ENCODE measurements at regions not wholly inside any gene's neighbourhood (a gene's known extent, or its start where the extent isn't known, plus 50 kb on each side); places are given as distances from the start of the nearest gene placed in this dataset.

DNA sequence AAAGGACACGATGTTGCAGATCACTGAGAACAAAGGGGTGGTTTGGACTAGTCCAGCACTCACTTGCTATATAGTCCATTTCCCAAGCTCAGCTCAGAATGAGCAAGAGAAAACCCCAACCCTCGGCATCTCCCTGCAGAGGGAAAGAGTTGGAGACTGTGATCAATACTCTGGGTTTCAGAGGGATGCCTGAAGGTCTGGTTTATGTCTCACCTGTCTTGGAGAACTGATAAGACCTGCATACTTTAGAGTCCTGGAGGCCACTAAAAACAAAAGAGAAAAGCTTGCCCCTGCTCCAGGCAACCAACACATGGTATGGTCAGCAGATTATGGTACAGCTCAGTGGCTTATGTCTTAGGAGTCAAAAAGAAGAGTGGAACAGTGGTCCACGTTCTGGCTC is 1006.9 kb downstream of the CDH9 start:
- TF ChIP-seq, protein P1, sequence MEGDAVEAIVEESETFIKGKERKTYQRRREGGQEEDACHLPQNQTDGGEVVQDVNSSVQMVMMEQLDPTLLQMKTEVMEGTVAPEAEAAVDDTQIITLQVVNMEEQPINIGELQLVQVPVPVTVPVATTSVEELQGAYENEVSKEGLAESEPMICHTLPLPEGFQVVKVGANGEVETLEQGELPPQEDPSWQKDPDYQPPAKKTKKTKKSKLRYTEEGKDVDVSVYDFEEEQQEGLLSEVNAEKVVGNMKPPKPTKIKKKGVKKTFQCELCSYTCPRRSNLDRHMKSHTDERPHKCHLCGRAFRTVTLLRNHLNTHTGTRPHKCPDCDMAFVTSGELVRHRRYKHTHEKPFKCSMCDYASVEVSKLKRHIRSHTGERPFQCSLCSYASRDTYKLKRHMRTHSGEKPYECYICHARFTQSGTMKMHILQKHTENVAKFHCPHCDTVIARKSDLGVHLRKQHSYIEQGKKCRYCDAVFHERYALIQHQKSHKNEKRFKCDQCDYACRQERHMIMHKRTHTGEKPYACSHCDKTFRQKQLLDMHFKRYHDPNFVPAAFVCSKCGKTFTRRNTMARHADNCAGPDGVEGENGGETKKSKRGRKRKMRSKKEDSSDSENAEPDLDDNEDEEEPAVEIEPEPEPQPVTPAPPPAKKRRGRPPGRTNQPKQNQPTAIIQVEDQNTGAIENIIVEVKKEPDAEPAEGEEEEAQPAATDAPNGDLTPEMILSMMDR (conservative IDR thresholded peaks at IDR 0.05; ENCODE audit: low read depth, low read length): no peak
- no peak for DNase-seq (ENCODE audit: low read depth)

DNA sequence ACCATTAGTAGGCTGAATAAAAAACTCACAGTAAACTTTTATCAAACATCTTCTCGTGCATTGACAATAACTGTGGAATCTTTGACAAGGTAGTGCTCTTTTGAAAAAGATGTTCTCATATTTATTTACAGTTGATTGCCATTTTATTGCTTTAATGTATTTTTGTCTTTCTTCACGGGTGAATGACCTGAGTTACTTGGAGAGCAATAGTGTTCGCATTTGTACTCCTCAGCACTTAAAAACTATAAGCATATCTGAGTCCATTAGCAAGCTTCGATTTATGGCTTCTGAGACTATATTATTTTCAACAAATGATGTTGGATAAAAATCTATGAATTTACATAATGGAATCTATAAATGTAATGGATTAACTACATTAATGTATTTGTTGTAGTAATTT is 1012.3 kb downstream of the CDH9 start:
- TF ChIP-seq, protein P1 (conservative IDR thresholded peaks at IDR 0.05; ENCODE audit: low read depth, low read length): no peak
- no peak overlapping the region for H3K4me3 ChIP-seq (ENCODE audit: low read depth, low read length)
- DNase-seq (ENCODE audit: low read depth): no peak

More for the DNA sequence above, 1006.9 kb downstream of the CDH9 start:
- no peak overlapping the region for H3K4me3 ChIP-seq (ENCODE audit: low read depth, low read length)

DNA sequence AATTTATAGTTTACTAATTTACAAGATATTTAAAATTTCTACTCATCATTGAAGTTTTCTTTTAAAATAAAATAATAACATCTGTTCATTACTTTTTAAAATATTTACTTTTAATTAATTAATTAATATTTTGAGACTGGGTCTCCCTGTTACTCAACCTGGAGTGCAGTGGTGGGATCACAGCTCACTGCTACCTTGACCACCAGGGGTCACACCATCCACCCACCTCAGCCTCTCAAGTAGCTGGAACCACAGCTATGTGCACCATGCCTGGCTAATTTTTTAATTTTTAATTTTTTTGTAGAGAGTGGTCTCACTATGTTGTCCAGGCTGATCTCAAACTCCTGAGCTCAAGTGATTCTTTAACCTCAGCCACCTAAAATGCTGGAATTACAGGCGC is 1013.6 kb downstream of the CDH9 start:
- no peak overlapping the region for H3K4me3 ChIP-seq (ENCODE audit: low read depth, low read length)
- TF ChIP-seq, protein P1 (conservative IDR thresholded peaks at IDR 0.05; ENCODE audit: low read depth, low read length): no peak
- DNase-seq (ENCODE audit: low read depth): no peak

DNA sequence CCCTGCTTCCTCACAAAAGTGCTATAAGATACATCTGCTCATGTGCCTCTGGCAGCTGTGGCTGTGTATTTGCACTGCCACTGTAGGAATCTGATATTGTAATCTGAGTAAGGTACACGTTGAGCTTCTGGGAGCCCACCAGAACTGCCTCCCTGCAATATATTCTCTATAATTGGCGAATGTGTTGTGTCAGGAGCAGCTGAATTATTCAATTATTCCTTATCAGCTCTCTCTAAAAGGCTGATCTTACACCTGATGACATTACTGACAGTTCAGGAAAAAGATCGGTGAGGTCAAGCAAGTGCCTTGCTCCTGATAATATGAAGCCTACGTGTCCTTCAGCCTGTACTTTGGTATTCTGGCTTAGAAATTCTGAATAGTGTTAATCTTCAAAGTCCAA is 1015.0 kb downstream of the CDH9 start:
- DNase-seq (ENCODE audit: low read depth): no peak
- TF ChIP-seq, protein P1 (conservative IDR thresholded peaks at IDR 0.05; ENCODE audit: low read depth, low read length): no peak
- H3K4me3 ChIP-seq (ENCODE audit: low read depth, low read length): no peak overlapping the region

DNA sequence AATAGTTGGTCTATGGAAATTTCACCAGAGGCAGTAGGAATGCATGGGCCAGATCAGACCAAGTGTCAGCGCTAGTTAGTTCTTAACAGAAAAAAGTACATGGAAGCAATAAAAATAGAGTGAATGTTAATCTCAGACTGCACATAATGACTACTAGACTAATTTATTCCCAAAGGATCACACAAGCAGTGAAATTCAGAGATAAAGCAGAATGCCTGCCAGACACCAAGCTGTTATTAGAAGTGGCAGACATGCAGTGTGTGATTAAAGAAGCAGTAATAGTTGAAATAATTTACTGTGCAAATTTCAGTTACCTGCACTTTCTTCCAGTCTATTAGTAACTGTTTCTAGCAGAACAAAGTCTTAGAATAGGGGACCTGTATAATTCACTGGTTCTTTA is 1024.2 kb downstream of the CDH9 start:
- TF ChIP-seq, protein P1 (conservative IDR thresholded peaks at IDR 0.05; ENCODE audit: low read depth, low read length): no peak
- DNase-seq (ENCODE audit: low read depth): no peak
- H3K4me3 ChIP-seq (ENCODE audit: low read depth, low read length): no peak overlapping the region

DNA sequence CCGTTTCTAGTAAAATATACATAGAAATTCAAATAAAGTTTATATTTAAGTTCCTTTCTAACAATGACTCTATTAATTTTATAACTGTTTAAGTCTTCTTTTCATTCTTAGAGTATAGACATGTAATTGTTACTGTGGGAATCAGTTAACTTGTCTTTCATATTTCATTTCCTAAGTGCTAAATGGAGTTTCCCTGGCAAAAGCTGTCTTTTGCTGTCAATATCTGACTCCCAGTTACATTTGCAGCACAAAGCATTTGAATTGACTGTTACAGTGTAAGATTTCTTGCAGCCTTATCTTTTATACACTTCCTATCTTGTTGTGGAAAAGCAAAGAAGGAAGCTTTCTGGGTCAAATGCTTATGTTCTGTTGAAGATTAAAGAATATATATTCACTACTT is 1026.3 kb downstream of the CDH9 start:
- TF ChIP-seq, protein P1 (conservative IDR thresholded peaks at IDR 0.05; ENCODE audit: low read depth, low read length): no peak
- no peak for DNase-seq (ENCODE audit: low read depth)

DNA sequence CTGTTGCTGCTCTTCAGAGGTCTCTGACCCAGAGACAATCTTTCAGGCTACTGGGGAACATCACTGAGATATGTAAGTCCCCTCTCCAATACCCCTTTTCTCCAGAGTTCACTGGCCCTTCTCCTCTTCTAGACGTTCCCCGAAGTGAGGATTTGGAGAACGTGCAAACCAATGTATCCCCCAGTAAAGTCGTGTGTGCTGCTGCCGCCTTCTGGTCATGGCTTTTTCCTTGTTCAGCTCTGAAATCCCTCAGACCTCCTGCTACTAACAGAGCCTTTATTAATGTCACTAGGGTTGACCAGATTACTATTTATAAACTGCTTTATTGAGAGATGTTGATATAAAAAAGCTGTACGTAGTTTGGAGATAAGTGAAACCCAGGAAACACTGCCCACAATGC is 1028.6 kb downstream of the CDH9 start:
- H3K4me3 ChIP-seq (ENCODE audit: low read depth, low read length): no peak overlapping the region
- TF ChIP-seq, protein P1 (conservative IDR thresholded peaks at IDR 0.05; ENCODE audit: low read depth, low read length): no peak
- no peak for DNase-seq (ENCODE audit: low read depth)

More for the DNA sequence above, 1026.3 kb downstream of the CDH9 start:
- H3K4me3 ChIP-seq (ENCODE audit: low read depth, low read length): no peak overlapping the region
